Neural crest cell (in vitro differentiated cells): ENCODE measurements at regions not wholly inside any gene's neighbourhood (a gene's known extent, or its start where the extent isn't known, plus 50 kb on each side); places are given as distances from the start of the nearest gene placed in this dataset.

Experiments
- DNase-seq: peaks from one replicate; pipeline ENCODE4 v3.0.0; 2021; ENCODE audit warnings: low read depth, mixed read lengths, low spot score
- H3K27ac Mint-ChIP-seq: one replicate; pipeline ENCODE4 v1.8.0; 2021; ENCODE audit warnings: mild to moderate bottlenecking, mixed read lengths; ENCODE audit not compliant: unreplicated experiment
- H3K27me3 Mint-ChIP-seq: 2 replicates; pipeline ENCODE4 v1.8.0; 2021; ENCODE audit warnings: low read depth, mild to moderate bottlenecking, mixed read lengths
- H3K36me3 Mint-ChIP-seq: 2 replicates; pipeline ENCODE4 v1.8.0; 2021; ENCODE audit warnings: low read depth, mild to moderate bottlenecking, mixed read lengths
- H3K4me1 Mint-ChIP-seq: 2 replicates; pipeline ENCODE4 v1.8.0; 2021; ENCODE audit warnings: mixed read lengths
- H3K4me3 Mint-ChIP-seq: one replicate; pipeline ENCODE4 v1.8.0; 2021; ENCODE audit warnings: mild to moderate bottlenecking, mixed read lengths
- H3K9me3 Mint-ChIP-seq: 2 replicates; pipeline ENCODE4 v1.8.0; 2021; ENCODE audit warnings: mixed read lengths
- TF ChIP-seq, protein P1 (sequence below): fragments of 200-600 bp; sonication (generic); conservative IDR thresholded peaks from 2 replicates; pipeline ENCODE4 v1.5.0; 2021; ENCODE audit warnings: antibody characterized with exemption, mild to moderate bottlenecking

DNA sequence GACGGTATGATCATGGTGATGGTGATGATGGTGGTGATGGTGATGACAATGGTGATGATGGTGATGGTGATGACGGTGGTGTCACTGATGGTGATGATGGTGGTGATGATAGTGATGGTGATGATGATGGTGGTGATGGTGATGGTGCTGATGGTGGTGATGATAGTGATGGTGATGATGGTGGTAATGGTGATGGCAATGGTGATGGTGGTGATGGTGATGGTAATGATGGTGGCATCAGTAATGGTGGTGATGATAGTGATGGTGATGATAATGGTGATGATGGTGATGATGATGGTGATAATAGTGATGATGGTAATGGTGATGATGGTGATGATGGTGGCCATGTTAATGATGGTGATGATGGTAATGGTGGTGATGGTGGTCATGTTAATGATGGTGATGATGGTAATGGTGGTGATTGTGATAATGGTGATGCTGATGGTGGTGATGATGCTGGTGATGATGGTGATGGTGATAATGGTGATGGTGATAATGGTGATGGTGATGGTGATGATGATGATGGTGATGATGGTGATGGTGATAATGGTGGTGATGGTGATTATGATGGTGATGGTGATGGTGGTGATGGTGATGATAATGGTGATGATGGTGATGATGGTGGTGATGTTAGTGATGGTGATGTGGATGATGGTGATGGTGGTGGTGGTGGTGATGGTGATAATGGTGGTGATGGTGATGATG lies 107.2 kb downstream of the C16orf95 start:
- no peaks in the 10 kb centered on the region for H3K9me3 Mint-ChIP-seq
- H3K4me3 Mint-ChIP-seq = no peak overlapping the region
- TF ChIP-seq, protein P1, sequence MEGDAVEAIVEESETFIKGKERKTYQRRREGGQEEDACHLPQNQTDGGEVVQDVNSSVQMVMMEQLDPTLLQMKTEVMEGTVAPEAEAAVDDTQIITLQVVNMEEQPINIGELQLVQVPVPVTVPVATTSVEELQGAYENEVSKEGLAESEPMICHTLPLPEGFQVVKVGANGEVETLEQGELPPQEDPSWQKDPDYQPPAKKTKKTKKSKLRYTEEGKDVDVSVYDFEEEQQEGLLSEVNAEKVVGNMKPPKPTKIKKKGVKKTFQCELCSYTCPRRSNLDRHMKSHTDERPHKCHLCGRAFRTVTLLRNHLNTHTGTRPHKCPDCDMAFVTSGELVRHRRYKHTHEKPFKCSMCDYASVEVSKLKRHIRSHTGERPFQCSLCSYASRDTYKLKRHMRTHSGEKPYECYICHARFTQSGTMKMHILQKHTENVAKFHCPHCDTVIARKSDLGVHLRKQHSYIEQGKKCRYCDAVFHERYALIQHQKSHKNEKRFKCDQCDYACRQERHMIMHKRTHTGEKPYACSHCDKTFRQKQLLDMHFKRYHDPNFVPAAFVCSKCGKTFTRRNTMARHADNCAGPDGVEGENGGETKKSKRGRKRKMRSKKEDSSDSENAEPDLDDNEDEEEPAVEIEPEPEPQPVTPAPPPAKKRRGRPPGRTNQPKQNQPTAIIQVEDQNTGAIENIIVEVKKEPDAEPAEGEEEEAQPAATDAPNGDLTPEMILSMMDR = no peak
- no peaks in the 10 kb centered on the region for H3K36me3 Mint-ChIP-seq
- H3K27ac Mint-ChIP-seq = no peak overlapping the region
- no peak for DNase-seq
- H3K27me3 Mint-ChIP-seq = peaks cover 3% of the 10 kb centered on the region
- H3K4me1 Mint-ChIP-seq = peaks cover 19% of the 10 kb centered on the region

GRCh38 chr16:87210894-87211293 lies 106.3 kb downstream of the C16orf95 start:
- Mint-ChIP-seq H3K27me3 (peaks cover 3% of the 10 kb centered on the region), H3K4me1 (peaks cover 19% of the 10 kb centered on the region), H3K4me3 (no peak overlapping the region), H3K27ac (no peak overlapping the region), H3K36me3 (no peaks in the 10 kb centered on the region), H3K9me3 (no peaks in the 10 kb centered on the region)
- no peak for DNase-seq
- TF ChIP-seq, protein P1 = no peak

DNA sequence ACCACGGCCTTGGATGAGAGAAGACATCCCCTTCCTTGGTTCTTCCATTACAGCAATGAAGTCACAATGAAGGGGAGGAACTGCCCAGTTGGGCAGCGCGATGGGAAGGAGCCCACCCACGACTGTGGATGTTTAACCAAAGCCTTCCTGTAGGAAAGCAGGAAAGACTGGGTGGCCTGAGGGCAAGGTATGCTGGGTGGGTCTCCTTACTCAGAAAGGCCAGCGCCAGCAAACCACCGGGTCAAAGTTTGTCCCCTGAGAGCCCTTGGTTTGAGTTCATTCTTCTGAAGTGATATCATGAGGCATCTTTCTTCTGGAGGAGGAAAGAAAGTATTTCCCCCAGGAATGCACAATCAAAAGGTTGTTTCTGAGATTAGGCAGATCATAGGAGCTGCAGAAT lies 105.2 kb downstream of the C16orf95 start:
- Mint-ChIP-seq H3K27ac (no peak overlapping the region), H3K27me3 (peaks cover 3% of the 10 kb centered on the region), H3K4me3 (no peak overlapping the region), H3K36me3 (no peaks in the 10 kb centered on the region), H3K4me1 (peaks cover 13% of the 10 kb centered on the region), H3K9me3 (no peaks in the 10 kb centered on the region)
- DNase-seq = no peak
- TF ChIP-seq, protein P1 = no peak

DNA sequence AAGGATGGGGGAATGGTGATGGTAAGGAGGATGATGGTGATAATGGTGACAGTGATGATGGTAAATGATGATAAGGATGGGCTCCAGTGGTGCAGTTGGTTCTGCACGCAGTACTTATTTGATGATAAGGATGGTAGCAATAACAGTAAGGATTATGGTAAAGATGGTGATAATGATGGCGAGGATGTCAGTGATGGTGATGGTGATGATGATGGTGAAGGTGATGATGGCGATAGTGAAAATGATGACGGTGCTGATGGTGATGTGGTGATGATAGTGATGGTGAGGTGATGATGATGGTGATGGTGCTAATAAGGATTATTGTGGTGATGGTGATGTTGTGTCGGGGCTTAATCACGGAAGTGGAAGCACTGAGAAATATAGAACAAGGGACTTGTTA lies 103.7 kb downstream of the C16orf95 start:
- Mint-ChIP-seq H3K27me3 (no peaks in the 10 kb centered on the region), H3K27ac (no peak overlapping the region), H3K4me3 (no peak overlapping the region), H3K9me3 (no peaks in the 10 kb centered on the region), H3K4me1 (no peaks in the 10 kb centered on the region), H3K36me3 (no peaks in the 10 kb centered on the region)
- no peak for DNase-seq
- TF ChIP-seq, protein P1 = no peak

- Mint-ChIP-seq H3K4me3 (no peak overlapping the region), H3K36me3 (no peaks in the 10 kb centered on the region), H3K27me3 (no peaks in the 10 kb centered on the region), H3K27ac (no peak overlapping the region), H3K9me3 (peaks cover 5% of the 10 kb centered on the region), H3K4me1 (no peaks in the 10 kb centered on the region)
- TF ChIP-seq, protein P1 = no peak
- DNase-seq = no peak
Measured at GRCh38 chr16:87216148-87216840, 100.9 kb downstream of the C16orf95 start.
